HepG2 (cell line): ENCODE measurements at regions not wholly inside any gene's neighbourhood (a gene's known extent, or its start where the extent isn't known, plus 50 kb on each side); places are given as distances from the start of the nearest gene placed in this dataset.

ENCODE experiments used
- CC2D1A ChIP-seq: sonication (generic); formaldehyde crosslinking; IDR thresholded peaks from 2 replicates; pipeline ENCODE4 v1.8.1; 2023; ENCODE audit warnings: mild to moderate bottlenecking, missing genetic modification reagents
- CHD2 ChIP-seq: IDR thresholded peaks from 2 replicates; pipeline ENCODE4 v1.6.1; 2011; ENCODE audit warnings: low read depth, low read length, improper control_type of control experiment
- KDM3A ChIP-seq: IDR thresholded peaks from 2 replicates; pipeline ENCODE4 v1.6.1; 2018; ENCODE audit warnings: low read depth, missing compliant biosample characterization
- REPIN1 ChIP-seq: sonication (generic); formaldehyde crosslinking; IDR thresholded peaks from 2 replicates; pipeline ENCODE4 v1.8.0; 2022; ENCODE audit warnings: missing genetic modification reagents, low read depth, mild to moderate bottlenecking, borderline replicate concordance
- SIX4 ChIP-seq: sonication (generic); formaldehyde crosslinking; IDR thresholded peaks from 2 replicates; pipeline ENCODE4 v1.4.0; 2020; ENCODE audit warnings: missing genetic modification reagents
- TSC22D2 ChIP-seq: sonication (generic); formaldehyde crosslinking; IDR thresholded peaks from 2 replicates; pipeline ENCODE4 v1.5.1; 2020; ENCODE audit warnings: missing genetic modification reagents, mild to moderate bottlenecking, borderline replicate concordance
- ZC3H4 ChIP-seq: sonication (generic); formaldehyde crosslinking; IDR thresholded peaks from 2 replicates; pipeline ENCODE4 v1.4.0; 2020; ENCODE audit warnings: missing genetic modification reagents, borderline replicate concordance
- ZFY ChIP-seq: sonication (generic); formaldehyde crosslinking; IDR thresholded peaks from 2 replicates; pipeline ENCODE4 v1.4.0; 2020; ENCODE audit warnings: missing genetic modification reagents
- ZNF292 ChIP-seq: sonication (generic); formaldehyde crosslinking; IDR thresholded peaks from 2 replicates; pipeline ENCODE4 v1.8.1; 2022; ENCODE audit warnings: mild to moderate bottlenecking, low read depth, missing genetic modification reagents, borderline replicate concordance
- TF ChIP-seq, protein P1 (sequence below): sonication (generic); formaldehyde crosslinking; IDR thresholded peaks from 2 replicates; pipeline ENCODE4 v1.4.0; 2020; ENCODE audit warnings: mild to moderate bottlenecking, missing genetic modification reagents
- TF ChIP-seq, protein P2 (sequence below): sonication (generic); formaldehyde crosslinking; IDR thresholded peaks from 2 replicates; pipeline ENCODE4 v1.9.0; 2021; ENCODE audit warnings: missing genetic modification reagents, mild to moderate bottlenecking, borderline replicate concordance

DNA sequence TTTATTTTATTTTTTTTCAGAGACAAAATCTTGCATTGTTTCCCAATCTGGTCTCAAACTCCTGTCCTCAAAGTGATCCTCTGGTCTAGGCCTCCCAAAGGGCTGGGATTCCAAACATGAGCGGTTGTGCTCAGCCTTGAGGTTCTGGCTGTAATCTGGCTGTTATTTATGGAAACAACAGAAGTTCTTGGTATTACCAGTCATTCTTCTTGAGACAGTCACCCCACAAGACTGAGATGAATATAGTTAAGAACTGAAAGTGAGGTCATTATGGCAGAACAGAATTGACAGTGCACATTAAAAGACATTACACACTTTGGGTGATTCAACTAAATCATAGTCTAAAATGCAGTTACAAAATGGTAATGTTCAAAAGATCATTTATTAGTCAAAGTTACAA, 719.5 kb downstream of the ZWINT start (continued):
- TF ChIP-seq, protein P1, sequence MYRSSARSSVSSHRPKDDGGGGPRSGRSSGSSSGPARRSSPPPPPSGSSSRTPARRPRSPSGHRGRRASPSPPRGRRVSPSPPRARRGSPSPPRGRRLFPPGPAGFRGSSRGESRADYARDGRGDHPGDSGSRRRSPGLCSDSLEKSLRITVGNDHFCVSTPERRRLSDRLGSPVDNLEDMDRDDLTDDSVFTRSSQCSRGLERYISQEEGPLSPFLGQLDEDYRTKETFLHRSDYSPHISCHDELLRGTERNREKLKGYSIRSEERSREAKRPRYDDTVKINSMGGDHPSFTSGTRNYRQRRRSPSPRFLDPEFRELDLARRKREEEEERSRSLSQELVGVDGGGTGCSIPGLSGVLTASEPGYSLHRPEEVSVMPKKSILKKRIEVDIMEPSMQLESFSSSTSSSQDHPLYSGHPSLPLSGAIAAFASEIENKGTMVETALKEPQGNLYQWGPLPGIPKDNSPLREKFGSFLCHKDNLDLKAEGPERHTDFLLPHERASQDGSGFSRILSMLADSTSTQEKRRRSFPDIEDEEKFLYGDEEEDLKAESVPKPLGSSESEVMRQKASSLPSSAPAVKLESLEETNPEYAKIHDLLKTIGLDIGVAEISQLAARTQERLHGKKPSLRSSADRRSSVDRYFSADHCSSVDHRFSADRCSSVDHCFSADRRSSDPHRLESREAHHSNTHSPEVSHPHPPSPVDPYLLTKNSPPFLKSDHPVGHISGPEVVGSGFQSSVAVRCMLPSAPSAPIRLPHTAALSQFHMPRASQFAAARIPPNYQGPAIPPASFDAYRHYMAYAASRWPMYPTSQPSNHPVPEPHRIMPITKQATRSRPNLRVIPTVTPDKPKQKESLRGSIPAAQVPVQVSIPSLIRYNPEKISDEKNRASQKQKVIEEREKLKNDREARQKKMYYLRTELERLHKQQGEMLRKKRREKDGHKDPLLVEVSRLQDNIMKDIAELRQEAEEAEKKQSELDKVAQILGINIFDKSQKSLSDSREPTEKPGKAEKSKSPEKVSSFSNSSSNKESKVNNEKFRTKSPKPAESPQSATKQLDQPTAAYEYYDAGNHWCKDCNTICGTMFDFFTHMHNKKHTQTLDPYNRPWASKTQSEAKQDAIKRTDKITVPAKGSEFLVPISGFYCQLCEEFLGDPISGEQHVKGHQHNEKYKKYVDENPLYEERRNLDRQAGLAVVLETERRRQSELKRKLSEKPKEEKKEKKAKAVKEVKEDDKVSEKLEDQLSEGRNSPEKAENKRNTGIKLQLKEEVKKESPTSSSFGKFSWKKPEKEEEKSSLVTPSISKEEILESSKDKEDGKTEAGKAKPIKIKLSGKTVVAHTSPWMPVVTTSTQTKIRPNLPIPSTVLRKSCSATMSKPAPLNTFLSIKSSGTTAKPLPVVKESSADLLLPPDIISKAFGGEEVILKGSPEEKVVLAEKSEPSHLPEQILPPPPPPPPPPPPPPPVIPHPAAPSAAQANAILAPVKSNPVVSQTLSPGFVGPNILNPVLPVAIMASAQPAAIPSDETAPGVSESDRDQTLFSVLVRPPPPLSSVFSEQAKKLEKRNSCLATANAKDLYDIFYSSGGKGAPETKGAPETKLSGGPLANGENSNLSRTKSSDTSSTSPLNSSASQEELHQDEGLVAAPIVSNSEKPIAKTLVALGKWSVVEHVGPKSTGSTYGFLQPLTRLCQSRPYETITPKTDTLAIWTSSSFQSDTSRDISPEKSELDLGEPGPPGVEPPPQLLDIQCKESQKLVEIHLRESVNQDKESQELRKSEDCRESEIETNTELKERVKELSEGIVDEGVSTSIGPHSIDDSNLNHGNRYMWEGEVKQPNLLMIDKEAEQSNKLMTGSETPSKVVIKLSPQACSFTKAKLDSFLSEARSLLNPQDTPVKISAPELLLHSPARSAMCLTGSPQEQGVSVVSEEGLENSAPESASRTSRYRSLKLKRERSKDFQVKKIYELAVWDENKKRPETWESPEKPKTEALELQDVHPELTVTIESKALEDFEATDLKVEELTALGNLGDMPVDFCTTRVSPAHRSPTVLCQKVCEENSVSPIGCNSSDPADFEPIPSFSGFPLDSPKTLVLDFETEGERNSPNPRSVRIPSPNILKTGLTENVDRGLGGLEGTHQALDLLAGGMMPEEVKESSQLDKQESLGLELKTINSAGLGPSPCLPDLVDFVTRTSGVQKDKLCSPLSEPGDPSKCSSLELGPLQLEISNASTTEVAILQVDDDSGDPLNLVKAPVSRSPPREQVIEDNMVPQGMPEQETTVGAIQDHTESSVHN (CRISPR knock-in tag): no peak
- TF ChIP-seq CHD2: no peak
- TF ChIP-seq ZFY (CRISPR knock-in tag): no peak
- TF ChIP-seq CC2D1A (CRISPR knock-in tag): no peak
- TF ChIP-seq REPIN1 (CRISPR knock-in tag): no peak
- TF ChIP-seq, protein P2, sequence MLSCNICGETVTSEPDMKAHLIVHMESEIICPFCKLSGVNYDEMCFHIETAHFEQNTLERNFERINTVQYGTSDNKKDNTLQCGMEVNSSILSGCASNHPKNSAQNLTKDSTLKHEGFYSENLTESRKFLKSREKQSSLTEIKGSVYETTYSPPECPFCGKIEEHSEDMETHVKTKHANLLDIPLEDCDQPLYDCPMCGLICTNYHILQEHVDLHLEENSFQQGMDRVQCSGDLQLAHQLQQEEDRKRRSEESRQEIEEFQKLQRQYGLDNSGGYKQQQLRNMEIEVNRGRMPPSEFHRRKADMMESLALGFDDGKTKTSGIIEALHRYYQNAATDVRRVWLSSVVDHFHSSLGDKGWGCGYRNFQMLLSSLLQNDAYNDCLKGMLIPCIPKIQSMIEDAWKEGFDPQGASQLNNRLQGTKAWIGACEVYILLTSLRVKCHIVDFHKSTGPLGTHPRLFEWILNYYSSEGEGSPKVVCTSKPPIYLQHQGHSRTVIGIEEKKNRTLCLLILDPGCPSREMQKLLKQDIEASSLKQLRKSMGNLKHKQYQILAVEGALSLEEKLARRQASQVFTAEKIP (CRISPR knock-in tag): no peak
- no peak for TF ChIP-seq TSC22D2 (CRISPR knock-in tag)
- TF ChIP-seq ZNF292 (CRISPR knock-in tag): no peak
- no peak for TF ChIP-seq ZC3H4 (CRISPR knock-in tag)
- no peak for TF ChIP-seq KDM3A (CRISPR knock-in tag)
- TF ChIP-seq SIX4 (CRISPR knock-in tag): no peak
